ENCODE measurements at regions not wholly inside any gene's neighbourhood (a gene's known extent, or its start where the extent isn't known, plus 50 kb on each side); places are given as distances from the start of the nearest gene placed in this dataset.
A peak's percentile ranks its signal among the peaks of the same experiment; 100 is the strongest.

- peaks cover 15% of the 10 kb centered on the region for H3K9me3 ChIP-seq (ENCODE audit: insufficient read depth, low read depth, low read length)
- H3K27ac ChIP-seq (ENCODE audit: low read depth, low read length) = no peak overlapping the region
- no peaks in the 10 kb centered on the region for H3K79me2 ChIP-seq (ENCODE audit: control insufficient read depth, insufficient read depth, low read length, poor library complexity)
- peak overlapping the region; percentile 45 for H4K91ac ChIP-seq (ENCODE audit: low read depth, low read length)
- peak overlapping the region; percentile 13 for H2BK5ac ChIP-seq (ENCODE audit: low read depth, low read length, poor library complexity)
- no peak overlapping the region for H3K9ac ChIP-seq (ENCODE audit: low read length)
- DNase-seq = peak; percentile 90 to 92
- H2BK12ac ChIP-seq (ENCODE audit: low read length) = peak overlapping the region; percentile 68
- peaks cover 21 to 43% of the 10 kb centered on the region in 2 experiments for H3K4me1 ChIP-seq (ENCODE audit: control insufficient read depth in 1 of 2, insufficient read depth in 2 of 2, low read length in 2 of 2)
- H2BK120ac ChIP-seq (ENCODE audit: insufficient read depth, low read length, poor library complexity) = peak overlapping the region; percentile 60
- H4K8ac ChIP-seq (ENCODE audit: low read depth, low read length) = peak overlapping the region; percentile 57
- no peak overlapping the region for H3K4me3 ChIP-seq (ENCODE audit: low read depth, low read length)
- peak overlapping the region; percentile 32 for H3K14ac ChIP-seq (ENCODE audit: low read length)
- no peaks in the 10 kb centered on the region for H3K27me3 ChIP-seq (ENCODE audit: insufficient read depth, low read length)
- no peaks in the 10 kb centered on the region for H3K36me3 ChIP-seq (ENCODE audit: control insufficient read depth in 1 of 2, insufficient read depth in 2 of 2, low read length in 2 of 2)
- no peak overlapping the region for H4K12ac ChIP-seq (ENCODE audit: low read depth, low read length)
- peak overlapping the region; percentile 79 for H2AK5ac ChIP-seq (ENCODE audit: low read length)
- peak overlapping the region; percentile 35 for H2AFZ ChIP-seq (ENCODE audit: insufficient read depth, low read length, poor library complexity)
- H3K23ac ChIP-seq (ENCODE audit: low read length) = no peak overlapping the region
- WGBS (ENCODE audit: extremely low coverage, insufficient coverage, insufficient read length) = no CpG with 5 or more reads among the region's 32 CpGs
- peaks cover 14% of the 10 kb centered on the region for H3K79me1 ChIP-seq (ENCODE audit: low read length)
- peak overlapping the region; percentile 40 for H3K18ac ChIP-seq (ENCODE audit: low read length)
- H3K4me2 ChIP-seq (ENCODE audit: low read length) = no peak overlapping the region
- no peak overlapping the region for H3K4ac ChIP-seq (ENCODE audit: low read depth, low read length)
Observed at GRCh38 chr10:124152139-124153022, 59.0 kb upstream of the CHST15 start.

GRCh38 chr10:124151466-124152095 lies 58.2 kb upstream of the CHST15 start:
- no peak overlapping the region for H3K4me3 ChIP-seq (ENCODE audit: low read depth, low read length)
- no peak overlapping the region for H3K18ac ChIP-seq (ENCODE audit: low read length)
- H3K79me2 ChIP-seq (ENCODE audit: control insufficient read depth, insufficient read depth, low read length, poor library complexity) = no peaks in the 10 kb centered on the region
- no peak overlapping the region for H3K14ac ChIP-seq (ENCODE audit: low read length)
- no peak overlapping the region for H2AK5ac ChIP-seq (ENCODE audit: low read length)
- no peak overlapping the region for H4K8ac ChIP-seq (ENCODE audit: low read depth, low read length)
- no peak overlapping the region for H3K4ac ChIP-seq (ENCODE audit: low read depth, low read length)
- H3K79me1 ChIP-seq (ENCODE audit: low read length) = peaks cover 14% of the 10 kb centered on the region
- H3K27ac ChIP-seq (ENCODE audit: low read depth, low read length) = no peak overlapping the region
- H3K36me3 ChIP-seq (ENCODE audit: control insufficient read depth in 1 of 2, insufficient read depth in 2 of 2, low read length in 2 of 2) = no peaks in the 10 kb centered on the region
- peak overlapping the region; percentile 13 for H2BK12ac ChIP-seq (ENCODE audit: low read length)
- H4K12ac ChIP-seq (ENCODE audit: low read depth, low read length) = no peak overlapping the region
- H3K4me1 ChIP-seq (ENCODE audit: control insufficient read depth in 1 of 2, insufficient read depth in 2 of 2, low read length in 2 of 2) = peaks cover 21 to 36% of the 10 kb centered on the region in 2 experiments
- no peak overlapping the region for H2AFZ ChIP-seq (ENCODE audit: insufficient read depth, low read length, poor library complexity)
- no peaks in the 10 kb centered on the region for H3K27me3 ChIP-seq (ENCODE audit: insufficient read depth, low read length)
- DNase-seq = no peak
- H3K9ac ChIP-seq (ENCODE audit: low read length) = no peak overlapping the region
- H3K4me2 ChIP-seq (ENCODE audit: low read length) = no peak overlapping the region
- H3K9me3 ChIP-seq (ENCODE audit: insufficient read depth, low read depth, low read length) = peaks cover 15% of the 10 kb centered on the region
- H2BK5ac ChIP-seq (ENCODE audit: low read depth, low read length, poor library complexity) = no peak overlapping the region
- no peak overlapping the region for H3K23ac ChIP-seq (ENCODE audit: low read length)
- WGBS (ENCODE audit: extremely low coverage, insufficient coverage, insufficient read length) = no CpG with 5 or more reads among the region's 11 CpGs
- H4K91ac ChIP-seq (ENCODE audit: low read depth, low read length) = peak overlapping the region; percentile 5
- no peak overlapping the region for H2BK120ac ChIP-seq (ENCODE audit: insufficient read depth, low read length, poor library complexity)

- Histone ChIP-seq H3K14ac (ENCODE audit: low read length) (no peak overlapping the region), H3K9ac (ENCODE audit: low read length) (no peak overlapping the region), H2AK5ac (ENCODE audit: low read length) (no peak overlapping the region), H3K36me3 (ENCODE audit: control insufficient read depth in 1 of 2, insufficient read depth in 2 of 2, low read length in 2 of 2) (no peaks in the 10 kb centered on the region), H4K12ac (ENCODE audit: low read depth, low read length) (no peak overlapping the region), H3K79me2 (ENCODE audit: control insufficient read depth, insufficient read depth, low read length, poor library complexity) (no peaks in the 10 kb centered on the region), H3K4me3 (ENCODE audit: low read depth, low read length) (no peak overlapping the region), H3K4me1 (ENCODE audit: control insufficient read depth in 1 of 2, insufficient read depth in 2 of 2, low read length in 2 of 2) (peaks cover 18 to 31% of the 10 kb centered on the region in 2 experiments), H2AFZ (ENCODE audit: insufficient read depth, low read length, poor library complexity) (no peak overlapping the region), H3K4ac (ENCODE audit: low read depth, low read length) (no peak overlapping the region), H3K27ac (ENCODE audit: low read depth, low read length) (no peak overlapping the region), H2BK120ac (ENCODE audit: insufficient read depth, low read length, poor library complexity) (no peak overlapping the region), H3K18ac (ENCODE audit: low read length) (no peak overlapping the region), H3K9me3 (ENCODE audit: insufficient read depth, low read depth, low read length) (peaks cover 15% of the 10 kb centered on the region), H4K8ac (ENCODE audit: low read depth, low read length) (no peak overlapping the region), H2BK5ac (ENCODE audit: low read depth, low read length, poor library complexity) (no peak overlapping the region), H2BK12ac (ENCODE audit: low read length) (no peak overlapping the region), H3K23ac (ENCODE audit: low read length) (no peak overlapping the region), H3K79me1 (ENCODE audit: low read length) (peaks cover 11% of the 10 kb centered on the region), H3K27me3 (ENCODE audit: insufficient read depth, low read length) (no peaks in the 10 kb centered on the region), H3K4me2 (ENCODE audit: low read length) (no peak overlapping the region), H4K91ac (ENCODE audit: low read depth, low read length) (no peak overlapping the region)
- no peak for DNase-seq
- no CpG with 5 or more reads among the region's 13 CpGs for WGBS (ENCODE audit: extremely low coverage, insufficient coverage, insufficient read length)
Observed at GRCh38 chr10:124150807-124151417, 57.5 kb upstream of the CHST15 start.

GRCh38 chr10:124150189-124150806 lies 56.9 kb upstream of the CHST15 start:
- H3K4me2 ChIP-seq (ENCODE audit: low read length) = no peak overlapping the region
- no peak overlapping the region for H3K18ac ChIP-seq (ENCODE audit: low read length)
- H2BK5ac ChIP-seq (ENCODE audit: low read depth, low read length, poor library complexity) = no peak overlapping the region
- H3K9ac ChIP-seq (ENCODE audit: low read length) = no peak overlapping the region
- H3K14ac ChIP-seq (ENCODE audit: low read length) = no peak overlapping the region
- H2AK5ac ChIP-seq (ENCODE audit: low read length) = no peak overlapping the region
- no peaks in the 10 kb centered on the region for H3K27me3 ChIP-seq (ENCODE audit: insufficient read depth, low read length)
- no peak for DNase-seq
- H3K4ac ChIP-seq (ENCODE audit: low read depth, low read length) = no peak overlapping the region
- peaks cover 13% of the 10 kb centered on the region for H3K9me3 ChIP-seq (ENCODE audit: insufficient read depth, low read depth, low read length)
- no peak overlapping the region for H3K4me3 ChIP-seq (ENCODE audit: low read depth, low read length)
- no peak overlapping the region for H3K27ac ChIP-seq (ENCODE audit: low read depth, low read length)
- H2BK12ac ChIP-seq (ENCODE audit: low read length) = no peak overlapping the region
- no peaks in the 10 kb centered on the region for H3K36me3 ChIP-seq (ENCODE audit: control insufficient read depth in 1 of 2, insufficient read depth in 2 of 2, low read length in 2 of 2)
- H4K12ac ChIP-seq (ENCODE audit: low read depth, low read length) = no peak overlapping the region
- no peak overlapping the region for H3K23ac ChIP-seq (ENCODE audit: low read length)
- no peak overlapping the region for H4K91ac ChIP-seq (ENCODE audit: low read depth, low read length)
- H2BK120ac ChIP-seq (ENCODE audit: insufficient read depth, low read length, poor library complexity) = no peak overlapping the region
- H3K79me1 ChIP-seq (ENCODE audit: low read length) = peaks cover 10% of the 10 kb centered on the region
- no peak overlapping the region for H4K8ac ChIP-seq (ENCODE audit: low read depth, low read length)
- no CpG with 5 or more reads among the region's 7 CpGs for WGBS (ENCODE audit: extremely low coverage, insufficient coverage, insufficient read length)
- peaks cover 17 to 26% of the 10 kb centered on the region in 2 experiments for H3K4me1 ChIP-seq (ENCODE audit: control insufficient read depth in 1 of 2, insufficient read depth in 2 of 2, low read length in 2 of 2)
- no peaks in the 10 kb centered on the region for H3K79me2 ChIP-seq (ENCODE audit: control insufficient read depth, insufficient read depth, low read length, poor library complexity)
- no peak overlapping the region for H2AFZ ChIP-seq (ENCODE audit: insufficient read depth, low read length, poor library complexity)
